ENCODE measurements at regions not wholly inside any gene's neighbourhood (a gene's known extent, or its start where the extent isn't known, plus 50 kb on each side); places are given as distances from the start of the nearest gene placed in this dataset.

DNA sequence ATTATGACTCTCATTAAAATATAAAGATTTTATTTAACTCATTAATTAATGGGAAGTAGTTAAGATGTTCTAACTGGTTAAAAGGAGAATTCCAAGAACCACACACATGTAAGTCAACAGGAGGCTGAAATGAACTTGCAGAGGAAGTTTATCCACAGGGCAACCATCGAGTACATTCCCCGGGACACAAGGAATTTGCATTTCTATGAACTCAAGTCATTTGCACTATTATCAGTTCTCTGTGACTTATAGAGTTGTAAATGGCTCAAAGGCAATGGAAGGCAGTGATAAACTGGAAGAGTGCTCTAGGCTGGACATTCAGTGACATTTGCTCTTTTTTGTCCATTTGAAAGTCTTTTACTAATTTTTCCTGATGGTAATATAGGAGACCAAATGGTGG is 97.4 kb downstream of the SNX5 start:
- no peak overlapping the region for H3K9ac ChIP-seq (ENCODE audit: low read length)
- no peaks in the 10 kb centered on the region for H3F3A ChIP-seq (ENCODE audit: insufficient read depth, low read length, poor library complexity, severe bottlenecking)
- TF ChIP-seq CTCF (IDR thresholded peaks at IDR 0.05; ENCODE audit: poor library complexity, severe bottlenecking) (no peak), POLR2AphosphoS5 (IDR thresholded peaks at IDR 0.05) (no peak), EP300 (conservative IDR thresholded peaks at IDR 0.05; ENCODE audit: poor library complexity, severe bottlenecking) (no peak), EZH2 (IDR thresholded peaks at IDR 0.05; ENCODE audit: borderline replicate concordance, insufficient read depth, low read length, poor library complexity, severe bottlenecking) (no peak)
- no peak overlapping the region for H2AFZ ChIP-seq (ENCODE audit: low read depth, low read length)
- H3K9me3 ChIP-seq (ENCODE audit: low read length), result no peaks in the 10 kb centered on the region
- H3K4me3 ChIP-seq (ENCODE audit: low read length), result no peak overlapping the region
- H4K20me1 ChIP-seq (ENCODE audit: insufficient read depth), result no peaks in the 10 kb centered on the region
- H3K4me2 ChIP-seq (ENCODE audit: low read length), result no peak overlapping the region
- H3K79me2 ChIP-seq (replicated peaks; ENCODE audit: insufficient read depth, low read length), result no peaks in the 10 kb centered on the region
- H3K36me3 ChIP-seq (ENCODE audit: insufficient read depth, low read length), result no peaks in the 10 kb centered on the region
- H3K9me2 ChIP-seq (ENCODE audit: insufficient read depth, low read length), result no peaks in the 10 kb centered on the region
- H3K27me3 ChIP-seq (ENCODE audit: insufficient read depth, low read depth, low read length), result no peaks in the 10 kb centered on the region
- no peak overlapping the region for H3K27ac ChIP-seq (ENCODE audit: low read length)

GRCh38 chr20:17870086-17870740 is 98.4 kb downstream of the SNX5 start:
- Histone ChIP-seq H3K4me2 (ENCODE audit: low read length) (no peak overlapping the region), H4K20me1 (ENCODE audit: insufficient read depth) (no peaks in the 10 kb centered on the region), H3K9me3 (ENCODE audit: low read length) (no peaks in the 10 kb centered on the region), H3K79me2 (replicated peaks; ENCODE audit: insufficient read depth, low read length) (no peaks in the 10 kb centered on the region), H3K27me3 (ENCODE audit: insufficient read depth, low read depth, low read length) (no peaks in the 10 kb centered on the region), H3K4me3 (ENCODE audit: low read length) (no peak overlapping the region), H2AFZ (ENCODE audit: low read depth, low read length) (no peak overlapping the region), H3K9me2 (ENCODE audit: insufficient read depth, low read length) (no peaks in the 10 kb centered on the region), H3K36me3 (ENCODE audit: insufficient read depth, low read length) (no peaks in the 10 kb centered on the region), H3K27ac (ENCODE audit: low read length) (no peak overlapping the region), H3K9ac (ENCODE audit: low read length) (no peak overlapping the region), H3F3A (ENCODE audit: insufficient read depth, low read length, poor library complexity, severe bottlenecking) (no peaks in the 10 kb centered on the region)
- TF ChIP-seq MXI1 (conservative IDR thresholded peaks at IDR 0.05; ENCODE audit: poor library complexity, severe bottlenecking) (no peak), TAF1 (IDR thresholded peaks at IDR 0.05; ENCODE audit: low read depth) (no peak), REST (IDR thresholded peaks at IDR 0.05; ENCODE audit: borderline replicate concordance) (no peak), RAD21 (conservative IDR thresholded peaks at IDR 0.05) (no peak), SMC3 (conservative IDR thresholded peaks at IDR 0.05; ENCODE audit: poor library complexity) (no peak), EP300 (conservative IDR thresholded peaks at IDR 0.05; ENCODE audit: poor library complexity, severe bottlenecking) (no peak), EZH2 (IDR thresholded peaks at IDR 0.05; ENCODE audit: borderline replicate concordance, insufficient read depth, low read length, poor library complexity, severe bottlenecking) (no peak), CTCF (IDR thresholded peaks at IDR 0.05; ENCODE audit: poor library complexity, severe bottlenecking) (no peak), POLR2AphosphoS5 (IDR thresholded peaks at IDR 0.05) (no peak)

All from neural cell (in vitro differentiated cells).